ENCODE measurements at regions not wholly inside any gene's neighbourhood (a gene's known extent, or its start where the extent isn't known, plus 50 kb on each side); places are given as distances from the start of the nearest gene placed in this dataset.

DNA sequence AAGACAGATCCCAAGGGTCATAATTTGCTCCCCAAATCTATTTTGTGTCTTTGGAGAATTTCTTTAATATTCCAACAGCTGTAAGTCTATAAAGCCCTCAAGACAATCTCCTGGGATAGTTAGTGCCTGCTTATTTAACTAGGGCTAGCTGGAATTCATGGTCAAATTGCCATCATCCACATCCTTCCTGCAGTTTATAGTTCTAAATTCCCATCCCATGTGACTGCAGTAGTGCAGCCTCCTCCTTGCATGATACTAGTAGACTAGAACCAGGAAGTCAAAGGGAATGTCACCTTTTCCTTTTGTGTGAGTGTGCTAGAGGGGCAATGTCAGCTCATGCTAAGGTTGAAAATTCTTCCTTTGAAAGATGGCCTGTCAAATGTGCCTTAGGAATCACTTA is 214.8 kb upstream of the PIK3R1 start:
- H3K27me3 ChIP-seq, result no peaks in the 10 kb centered on the region
- DNase-seq (ENCODE audit: low spot score in 2 of 2), result no peak
- H3K27ac ChIP-seq, result no peak overlapping the region
- no peaks in the 10 kb centered on the region for H3K36me3 ChIP-seq
- H3K4me3 ChIP-seq, result no peak overlapping the region
- peaks cover 0 to 19% (median 0%) of the 10 kb centered on the region in 4 donors for H3K4me1 ChIP-seq
- H3K9me3 ChIP-seq, result no peaks in the 10 kb centered on the region
- TF ChIP-seq EP300 (IDR thresholded peaks at IDR 0.05) (no peak), POLR2A (IDR thresholded peaks at IDR 0.05) (no peak)
- TF ChIP-seq, protein P1, sequence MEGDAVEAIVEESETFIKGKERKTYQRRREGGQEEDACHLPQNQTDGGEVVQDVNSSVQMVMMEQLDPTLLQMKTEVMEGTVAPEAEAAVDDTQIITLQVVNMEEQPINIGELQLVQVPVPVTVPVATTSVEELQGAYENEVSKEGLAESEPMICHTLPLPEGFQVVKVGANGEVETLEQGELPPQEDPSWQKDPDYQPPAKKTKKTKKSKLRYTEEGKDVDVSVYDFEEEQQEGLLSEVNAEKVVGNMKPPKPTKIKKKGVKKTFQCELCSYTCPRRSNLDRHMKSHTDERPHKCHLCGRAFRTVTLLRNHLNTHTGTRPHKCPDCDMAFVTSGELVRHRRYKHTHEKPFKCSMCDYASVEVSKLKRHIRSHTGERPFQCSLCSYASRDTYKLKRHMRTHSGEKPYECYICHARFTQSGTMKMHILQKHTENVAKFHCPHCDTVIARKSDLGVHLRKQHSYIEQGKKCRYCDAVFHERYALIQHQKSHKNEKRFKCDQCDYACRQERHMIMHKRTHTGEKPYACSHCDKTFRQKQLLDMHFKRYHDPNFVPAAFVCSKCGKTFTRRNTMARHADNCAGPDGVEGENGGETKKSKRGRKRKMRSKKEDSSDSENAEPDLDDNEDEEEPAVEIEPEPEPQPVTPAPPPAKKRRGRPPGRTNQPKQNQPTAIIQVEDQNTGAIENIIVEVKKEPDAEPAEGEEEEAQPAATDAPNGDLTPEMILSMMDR (IDR thresholded peaks at IDR 0.05), result no peak

GRCh38 chr5:67999391-67999790 is 216.2 kb upstream of the PIK3R1 start:
- TF ChIP-seq POLR2A (IDR thresholded peaks at IDR 0.05) (no peak), EP300 (IDR thresholded peaks at IDR 0.05) (no peak)
- TF ChIP-seq, protein P1 (IDR thresholded peaks at IDR 0.05), result no peak
- no peak overlapping the region for H3K4me3 ChIP-seq
- DNase-seq (ENCODE audit: low spot score in 2 of 2), result no peak
- H3K4me1 ChIP-seq, result peaks cover 0 to 19% (median 0%) of the 10 kb centered on the region in 4 donors
- H3K36me3 ChIP-seq, result no peaks in the 10 kb centered on the region
- no peaks in the 10 kb centered on the region for H3K9me3 ChIP-seq
- H3K27ac ChIP-seq, result peak overlapping the region in 1 of 4 donors; percentile 57
- H3K27me3 ChIP-seq, result no peaks in the 10 kb centered on the region
- 55 to 57% methylated on average over 2 of the region's 2 CpGs for WGBS, 2 donors

DNA sequence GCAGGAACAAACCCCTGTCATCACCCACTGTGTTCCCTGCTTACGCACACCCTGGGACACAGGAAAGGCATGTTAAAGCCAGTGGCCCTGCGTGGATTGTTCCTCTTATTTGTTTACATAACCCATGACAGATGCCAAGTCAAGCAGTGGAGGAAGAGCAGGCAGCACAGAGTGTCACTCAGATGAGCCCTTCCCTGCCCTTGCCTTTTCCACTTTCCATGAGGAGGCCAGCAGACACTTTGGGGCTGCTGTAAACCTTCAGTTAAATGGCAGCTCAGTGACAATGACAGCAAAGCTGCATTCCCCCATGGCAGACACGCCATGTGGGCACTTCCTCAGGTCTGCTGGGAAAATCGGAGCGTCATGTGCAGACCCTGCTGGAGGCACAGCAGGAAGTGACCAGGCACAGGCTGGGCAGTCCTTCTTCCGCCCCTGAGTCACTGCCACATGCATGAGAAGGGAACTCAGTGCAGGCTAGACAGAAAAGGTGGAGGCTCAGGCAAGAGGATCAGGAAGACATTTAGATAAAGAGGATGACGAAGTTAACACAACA is 216.8 kb upstream of the PIK3R1 start:
- DNase-seq (ENCODE audit: low spot score in 2 of 2), result peak in 1 of 2 donors; percentile 54
- WGBS, 2 donors, result 61 to 66% methylated on average over 7 of the region's 7 CpGs
- Histone ChIP-seq H3K4me1 (peaks cover 0 to 19% (median 0%) of the 10 kb centered on the region in 4 donors), H3K4me3 (no peak overlapping the region), H3K27me3 (no peaks in the 10 kb centered on the region), H3K9me3 (no peaks in the 10 kb centered on the region), H3K36me3 (no peaks in the 10 kb centered on the region), H3K27ac (peak overlapping the region in 2 of 4 donors; percentile 38 to 57)
- TF ChIP-seq, protein P1 (IDR thresholded peaks at IDR 0.05), result no peak
- TF ChIP-seq EP300 (IDR thresholded peaks at IDR 0.05), result peak in 1 of 2 donors; percentile 78

DNA sequence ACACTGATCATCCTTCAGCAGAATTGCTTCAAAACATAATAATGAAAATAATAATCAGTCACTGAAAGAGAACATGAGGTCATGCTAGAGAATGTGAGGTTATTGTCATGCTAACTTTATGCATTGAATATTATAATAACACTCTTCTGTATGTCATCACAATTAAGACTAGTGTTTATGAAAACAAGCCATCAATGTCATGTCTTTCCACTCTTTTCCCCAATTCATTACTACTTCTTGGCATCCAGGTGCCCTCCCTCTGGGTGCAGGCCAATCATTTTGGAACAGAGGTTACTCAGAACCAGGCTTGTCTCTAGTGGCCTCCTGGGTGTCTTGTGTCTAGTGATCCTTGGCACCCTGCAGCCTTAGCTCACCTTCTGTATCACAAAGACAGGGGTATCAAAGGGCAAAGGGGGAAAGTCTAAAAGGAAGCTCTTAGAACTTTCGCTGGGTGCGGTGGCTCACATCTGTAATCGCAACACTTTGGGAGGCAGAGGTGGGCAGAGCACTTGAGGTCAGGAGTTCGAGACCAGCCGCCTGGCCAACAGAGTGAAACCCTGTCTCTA is 217.6 kb upstream of the PIK3R1 start:
- WGBS, 2 donors, result 94 to 96% methylated on average over 4 of the region's 5 CpGs
- peak overlapping the region in 1 of 4 donors; percentile 57 for H3K27ac ChIP-seq
- TF ChIP-seq POLR2A (IDR thresholded peaks at IDR 0.05) (no peak), EP300 (IDR thresholded peaks at IDR 0.05) (no peak)
- TF ChIP-seq, protein P1 (IDR thresholded peaks at IDR 0.05), result no peak
- DNase-seq (ENCODE audit: low spot score in 2 of 2), result no peak
- H3K4me1 ChIP-seq, result peaks cover 0 to 23% (median 0%) of the 10 kb centered on the region in 4 donors
- no peaks in the 10 kb centered on the region for H3K36me3 ChIP-seq
- H3K9me3 ChIP-seq, result no peaks in the 10 kb centered on the region
- no peak overlapping the region for H3K4me3 ChIP-seq
- no peaks in the 10 kb centered on the region for H3K27me3 ChIP-seq

DNA sequence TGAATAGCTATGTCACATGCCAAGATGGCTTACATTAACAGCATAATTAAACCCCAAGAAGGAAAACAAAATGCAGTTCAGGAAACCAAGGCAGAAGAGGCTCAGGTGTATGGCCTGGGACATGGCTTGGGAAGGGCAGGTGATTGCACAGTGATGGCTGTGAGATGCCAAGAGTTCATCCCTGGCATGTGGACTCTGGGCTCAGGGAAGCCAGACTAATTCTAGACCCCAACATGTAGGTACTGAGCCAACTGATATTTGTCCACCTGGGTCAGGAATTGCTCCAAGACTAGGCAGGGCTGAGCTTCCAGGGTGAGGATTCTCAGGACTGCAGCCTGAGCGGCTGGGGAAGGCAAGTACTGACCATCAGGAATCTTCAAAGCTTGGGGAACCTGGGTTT is 218.4 kb upstream of the PIK3R1 start:
- Histone ChIP-seq H3K36me3 (no peaks in the 10 kb centered on the region), H3K4me1 (peaks cover 0 to 30% (median 0%) of the 10 kb centered on the region in 4 donors), H3K4me3 (no peak overlapping the region), H3K27me3 (no peaks in the 10 kb centered on the region), H3K9me3 (no peaks in the 10 kb centered on the region), H3K27ac (no peak overlapping the region)
- 90 to 100% methylated on average over 1 of the region's 1 CpG for WGBS, 2 donors
- TF ChIP-seq, protein P1 (IDR thresholded peaks at IDR 0.05), result no peak
- TF ChIP-seq EP300 (IDR thresholded peaks at IDR 0.05) (no peak), POLR2A (IDR thresholded peaks at IDR 0.05) (no peak)
- no peak for DNase-seq (ENCODE audit: low spot score in 2 of 2)

Data from tibial nerve (tissue), 4 donors.